ENCODE measurements at regions not wholly inside any gene's neighbourhood (a gene's known extent, or its start where the extent isn't known, plus 50 kb on each side); places are given as distances from the start of the nearest gene placed in this dataset.

GRCh38 chr14:105930572-105930971 is 404.2 kb downstream of the TMEM121 start:
- TF ChIP-seq CTCF (conservative IDR thresholded peaks at IDR 0.05; ENCODE audit: low read depth in 2 of 2) (no peak), JUNB (IDR thresholded peaks at IDR 0.05; ENCODE audit: unreplicated experiment) (no peak)
